HG03025 (cell line): ENCODE measurements at regions not wholly inside any gene's neighbourhood (a gene's known extent, or its start where the extent isn't known, plus 50 kb on each side); places are given as distances from the start of the nearest gene placed in this dataset.
A peak's percentile ranks its signal among the peaks of the same experiment; 100 is the strongest.
"Not testable (repeated sequence)": the region's sequence is repeated elsewhere in the genome, so short reads cannot be mapped to it uniquely, and the experiment has no call there.

Source experiments
- ATAC-seq: cut with Tn5 transposase; IDR thresholded peaks from one replicate; pipeline ENCODE4 v1.9.1; 2021; ENCODE audit warnings: mild to moderate bottlenecking, moderate library complexity; ENCODE audit not compliant: unreplicated experiment, low FRiP score

DNA sequence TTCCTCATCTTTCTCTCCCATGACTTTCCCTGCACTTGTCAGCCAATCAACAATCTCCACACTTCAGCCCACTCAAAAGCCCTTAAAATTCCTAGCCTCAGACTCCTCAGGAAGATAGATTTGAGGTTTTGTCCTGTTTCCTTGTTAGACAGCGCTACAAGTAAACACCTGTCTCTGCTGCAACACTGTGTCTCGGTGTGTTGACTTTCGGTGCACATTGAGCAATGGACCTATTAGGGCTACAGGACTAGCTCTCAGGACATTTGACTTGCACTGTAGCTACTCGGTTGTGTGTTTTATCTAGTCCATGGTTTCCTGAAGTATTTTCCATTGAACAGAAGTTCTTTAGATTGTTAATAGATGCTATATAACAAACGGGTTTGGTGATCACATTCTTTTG is 140.9 kb upstream of the XPO1 start:
- no peak for ATAC-seq

- ATAC-seq = no peak
These were observed 139.8 kb upstream of the XPO1 start for GRCh38 chr2:61677942-61678341.

DNA sequence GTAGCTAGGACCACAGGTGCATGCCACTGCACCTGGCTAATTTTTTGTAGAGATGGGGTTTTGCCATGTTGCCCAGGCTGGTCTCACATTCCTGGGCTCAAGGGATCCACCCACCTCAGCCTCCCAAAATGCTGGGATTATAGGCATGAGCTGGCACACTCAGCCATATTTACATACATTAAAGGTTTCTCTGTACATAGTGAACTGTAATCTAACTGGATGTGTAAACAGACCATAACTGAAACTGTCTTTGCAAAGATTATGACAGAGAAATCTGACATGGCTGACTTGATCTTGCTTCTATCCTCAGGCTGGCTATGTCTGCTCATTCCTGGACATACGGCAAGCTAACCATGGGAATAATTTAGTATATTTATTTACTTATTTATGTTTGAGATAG is 139.2 kb upstream of the XPO1 start:
- no peak for ATAC-seq

DNA sequence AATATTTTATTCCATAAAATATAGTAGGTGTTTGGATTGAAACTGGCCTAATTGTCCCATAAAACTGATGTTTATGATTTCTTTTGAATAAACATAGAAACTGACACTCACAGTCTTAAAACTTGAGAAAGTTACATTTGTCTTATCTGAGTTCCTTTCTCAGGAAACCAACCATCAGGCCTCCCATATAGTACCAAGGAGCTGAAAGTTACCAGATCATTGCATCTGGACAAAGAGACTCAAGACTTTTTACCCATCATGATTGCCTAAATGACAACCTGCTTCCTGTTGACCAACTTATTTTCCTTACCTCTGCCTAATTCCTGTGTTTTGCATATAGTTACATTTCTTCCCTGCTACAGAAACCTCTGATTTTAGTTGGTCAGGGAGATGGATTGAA is 137.0 kb upstream of the XPO1 start:
- ATAC-seq = no peak

DNA sequence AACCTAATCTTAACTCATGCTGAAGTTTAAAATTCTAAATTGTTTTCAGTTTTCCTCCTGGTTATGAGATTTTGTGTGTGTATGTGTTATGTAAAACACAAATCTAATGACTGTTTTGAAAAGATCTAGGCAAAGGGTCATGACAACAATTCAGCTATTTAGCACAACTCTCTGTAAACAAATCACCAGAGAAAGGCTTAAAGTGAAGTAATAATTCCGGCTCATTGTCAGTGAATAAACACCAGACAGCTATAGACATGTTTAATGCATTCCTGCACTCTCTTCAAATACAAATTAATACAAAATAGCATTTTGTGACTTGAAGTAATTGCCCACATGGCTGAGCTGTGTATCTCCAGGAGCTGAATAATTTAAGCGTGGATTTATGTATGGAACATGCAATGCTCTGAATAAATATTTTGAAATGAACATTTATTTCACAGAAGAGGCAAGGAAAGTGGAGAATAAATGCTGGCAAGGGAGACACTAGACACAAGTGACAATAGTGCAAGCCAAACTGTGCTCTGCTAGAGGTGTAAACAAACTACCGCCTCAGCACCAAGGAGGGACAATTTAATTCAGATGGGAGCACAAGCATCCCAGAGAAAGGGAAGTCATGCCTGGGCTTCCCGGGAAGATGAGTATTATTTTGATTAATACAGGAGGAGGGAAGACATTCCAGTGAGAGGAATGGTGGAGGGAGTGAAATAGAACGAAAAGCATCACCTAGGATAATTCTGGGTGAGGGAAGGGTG is 133.6 kb upstream of the XPO1 start:
- no peak for ATAC-seq

GRCh38 chr2:61670591-61671501 is 132.7 kb upstream of the XPO1 start:
- peak; percentile 59 for ATAC-seq

DNA sequence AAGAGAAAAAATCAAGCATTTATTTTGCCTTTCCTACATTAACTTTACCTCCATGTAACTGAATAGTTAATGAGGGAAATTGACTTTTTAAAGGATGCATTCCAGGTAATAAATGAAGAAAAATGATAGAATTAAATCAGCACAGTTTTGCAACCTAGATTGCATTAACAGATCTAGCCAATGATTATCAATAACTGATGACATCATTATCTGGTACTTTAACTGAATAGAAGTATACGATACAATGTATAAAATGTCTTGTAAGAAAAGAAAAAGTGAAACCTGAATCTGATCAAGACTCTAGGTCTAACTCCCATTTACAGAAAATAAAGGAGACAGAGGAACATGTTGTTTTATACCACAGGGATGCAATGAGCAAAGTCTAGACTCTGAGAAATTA is 126.0 kb upstream of the XPO1 start:
- no peak for ATAC-seq

DNA sequence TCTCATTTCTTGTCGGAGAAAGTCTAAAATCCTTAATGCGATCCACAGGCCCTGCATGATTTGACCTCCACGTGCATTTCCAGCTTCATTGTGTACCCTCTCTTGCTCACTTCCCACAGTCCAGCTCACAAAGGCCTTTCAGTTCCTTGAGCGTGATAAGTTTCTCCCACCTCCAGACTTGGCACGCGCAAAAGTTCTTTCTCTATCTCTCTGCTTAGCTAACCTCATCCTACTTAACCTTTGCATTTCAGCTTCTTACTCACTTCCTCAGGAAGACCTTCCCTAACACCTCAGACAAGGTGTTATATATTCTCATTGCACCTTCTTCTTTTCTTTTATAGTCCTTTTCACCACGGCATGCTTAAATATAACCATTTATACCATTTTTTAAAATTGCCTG is 124.8 kb upstream of the XPO1 start:
- no peak for ATAC-seq

GRCh38 chr2:61660511-61661388 is 122.6 kb upstream of the XPO1 start:
- ATAC-seq = no peak

DNA sequence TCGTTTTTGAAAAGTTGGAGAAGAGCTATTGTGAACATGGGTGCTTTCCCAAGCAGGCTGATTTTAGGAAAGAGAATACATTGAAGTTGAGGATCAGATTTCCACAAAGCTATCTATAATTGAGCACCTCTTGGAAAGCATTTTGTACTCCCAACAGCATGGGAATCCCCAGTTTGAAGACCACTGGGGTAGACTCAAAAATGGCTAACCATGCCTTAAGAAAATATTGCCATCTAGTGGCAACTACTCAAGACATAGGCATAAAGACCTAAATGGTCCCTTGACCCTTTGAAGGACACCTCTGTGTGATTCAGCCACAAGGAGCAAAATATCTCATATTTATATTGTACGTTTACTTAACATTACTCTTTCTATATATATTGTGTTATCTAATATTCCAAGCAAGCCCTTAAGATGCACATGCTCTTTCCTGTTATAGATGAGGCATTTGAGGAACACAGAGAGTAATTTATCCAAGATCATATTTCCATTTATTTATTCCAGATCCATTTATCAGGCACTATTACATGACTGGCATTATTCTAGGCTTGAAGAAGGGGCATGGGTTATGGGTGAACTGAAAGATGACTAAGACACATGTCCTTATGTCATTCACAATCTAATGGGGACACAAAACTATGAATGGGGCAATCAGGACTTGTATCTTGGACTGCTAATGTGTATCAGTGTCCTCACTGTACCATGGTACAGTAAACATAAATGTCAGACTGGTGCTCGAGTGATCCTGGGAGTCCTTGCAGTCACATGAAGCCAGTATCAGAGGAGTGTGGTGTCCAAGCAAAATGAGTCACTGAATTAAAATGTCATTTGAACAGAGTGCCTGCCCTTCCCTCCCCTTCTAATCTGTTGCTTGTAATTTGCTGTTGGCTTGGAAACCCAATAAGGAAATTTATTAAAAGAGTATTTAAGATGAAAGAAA is 121.0 kb upstream of the XPO1 start:
- no peak for ATAC-seq

GRCh38 chr2:61649946-61650345 is 111.8 kb upstream of the XPO1 start:
- ATAC-seq = not testable (repeated sequence)

DNA sequence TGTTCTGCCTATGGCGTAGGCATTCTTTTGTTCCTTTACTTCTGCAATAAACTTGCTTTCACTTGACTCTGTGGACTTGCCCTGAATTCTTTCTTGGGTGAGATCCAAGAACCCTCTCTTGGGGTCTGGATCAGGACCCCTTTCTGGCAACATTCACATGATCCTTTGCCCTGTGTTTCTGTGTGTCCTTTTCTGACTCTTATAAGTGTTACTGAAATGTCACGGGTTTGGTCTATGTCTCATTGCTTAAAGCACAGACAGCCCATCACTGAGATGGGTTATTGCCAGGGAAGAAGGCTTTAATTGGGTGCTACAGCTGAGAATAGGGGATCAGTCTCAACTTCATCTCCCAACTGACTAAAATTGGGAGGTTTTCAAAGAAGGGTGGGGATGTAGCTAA is 110.9 kb upstream of the XPO1 start:
- ATAC-seq = no peak

- ATAC-seq = no peak
These were observed 108.9 kb upstream of the XPO1 start for GRCh38 chr2:61647044-61647443.

GRCh38 chr2:61645911-61646310 is 107.8 kb upstream of the XPO1 start:
- no peak for ATAC-seq

DNA sequence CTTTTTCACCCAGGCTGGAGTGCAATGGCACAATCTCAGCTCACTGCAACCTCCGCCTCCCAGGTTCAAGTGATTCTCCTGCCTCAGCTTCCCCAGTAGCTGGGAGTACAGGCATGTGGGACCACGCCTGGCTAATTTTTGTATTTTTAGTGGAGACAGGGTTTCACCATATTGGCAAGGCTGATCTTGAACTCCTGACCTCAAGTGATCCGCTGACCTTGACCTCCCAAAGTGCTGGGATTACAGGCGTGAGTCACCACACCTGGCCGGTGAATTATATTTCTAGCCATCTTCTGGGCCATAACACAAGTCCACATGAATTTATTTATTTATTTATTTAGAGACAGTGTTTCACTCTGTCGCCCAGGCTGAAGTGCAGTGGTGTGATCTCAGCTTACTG is 105.0 kb upstream of the XPO1 start:
- not testable (repeated sequence) for ATAC-seq

DNA sequence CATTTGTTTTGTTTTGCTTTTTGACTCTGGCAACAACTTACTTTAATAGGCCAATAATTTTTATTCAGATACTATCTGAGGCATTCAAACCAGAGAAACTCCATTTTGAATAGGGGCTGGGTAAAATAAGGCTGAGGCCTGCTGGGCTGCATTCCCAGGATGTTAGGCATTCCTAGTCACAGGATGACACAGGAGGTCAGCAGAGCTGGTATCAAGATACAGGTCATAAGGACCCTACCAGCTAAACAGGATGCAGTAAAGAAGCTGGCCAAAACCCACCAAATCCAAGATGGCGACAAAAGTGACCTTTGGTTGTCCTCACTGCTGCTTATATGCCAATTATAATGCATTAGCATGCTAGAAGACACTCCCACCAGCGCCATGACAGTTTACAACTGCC is 102.2 kb upstream of the XPO1 start:
- no peak for ATAC-seq

DNA sequence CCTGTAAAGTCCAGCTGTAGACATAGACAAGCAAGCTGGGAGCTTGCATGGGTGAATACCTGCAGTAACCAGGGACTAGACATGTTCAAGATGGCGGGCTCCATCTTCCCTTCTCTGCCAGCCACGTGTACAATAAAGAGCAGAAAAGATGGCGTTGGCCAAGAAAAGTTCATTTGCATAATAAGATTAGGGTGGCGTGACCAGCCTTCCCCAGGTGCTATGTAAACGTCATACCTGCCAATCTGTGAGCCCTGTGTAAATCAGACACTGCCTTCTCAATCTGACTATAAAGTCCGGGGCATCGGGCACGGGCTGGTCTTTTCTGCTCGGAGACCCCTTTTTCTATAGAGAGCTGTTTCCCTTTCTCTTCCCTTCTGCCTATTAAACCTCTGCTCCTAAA is 101.6 kb upstream of the XPO1 start:
- no peak for ATAC-seq

DNA sequence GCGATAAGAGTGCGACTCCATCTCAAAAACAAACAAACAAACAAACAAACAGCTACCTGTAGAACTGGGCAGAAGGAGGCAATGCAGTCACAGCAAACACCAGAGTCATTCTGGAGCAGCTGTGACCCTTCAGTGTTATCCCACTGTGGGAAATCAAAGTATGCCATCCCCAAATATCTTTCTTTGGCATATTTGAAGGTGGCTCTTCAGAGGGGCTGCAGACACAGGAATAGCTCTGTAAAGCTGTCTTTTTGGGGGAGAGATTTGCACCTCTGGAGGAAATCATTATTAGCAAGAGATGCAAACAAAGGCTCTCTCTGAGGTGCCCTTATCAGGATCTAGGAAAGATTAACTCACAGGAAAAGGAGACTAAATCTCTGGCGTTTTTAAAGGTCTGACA is 98.5 kb upstream of the XPO1 start:
- ATAC-seq = no peak

DNA sequence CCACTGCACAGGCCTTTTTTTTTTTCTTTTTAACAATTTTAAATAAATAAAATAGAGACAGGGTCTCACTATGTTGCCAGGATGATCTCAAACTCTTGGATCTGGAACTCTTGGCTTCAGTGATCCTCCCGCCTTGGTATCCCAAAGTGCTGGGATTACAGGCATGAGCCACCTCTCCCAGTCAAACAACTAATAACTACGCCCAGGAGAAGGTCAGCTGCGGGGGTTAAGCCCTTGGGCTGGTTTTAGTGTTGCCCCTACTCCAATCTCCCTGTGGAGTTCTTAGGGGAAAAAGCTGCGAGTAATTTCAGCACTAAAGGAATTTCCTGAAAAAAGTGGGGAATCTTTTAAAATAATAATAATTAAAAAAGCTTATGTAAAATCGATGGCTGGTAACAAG is 96.4 kb upstream of the XPO1 start:
- ATAC-seq = no peak

GRCh38 chr2:61633250-61633649 is 95.1 kb upstream of the XPO1 start:
- ATAC-seq = no peak
